WERI-Rb-1 (cell line): ENCODE measurements at regions not wholly inside any gene's neighbourhood (a gene's known extent, or its start where the extent isn't known, plus 50 kb on each side); places are given as distances from the start of the nearest gene placed in this dataset.

Source experiments
- DNase-seq: peaks from one replicate; pipeline ENCODE4 v3.0.0-alpha.2; 2020
- H3K27ac ChIP-seq: fragments of 250-450 bp; sonication (Bioruptor Pico); 2 replicates; pipeline ENCODE4 v1.5.1; 2020; ENCODE audit warnings: mild to moderate bottlenecking, moderate library complexity
- H3K27me3 ChIP-seq: fragments of 250-450 bp; sonication (Bioruptor Pico); 2 replicates; pipeline ENCODE4 v1.5.1; 2021; ENCODE audit warnings: mild to moderate bottlenecking, low read depth, moderate library complexity; ENCODE audit not compliant: insufficient read depth, severe bottlenecking
- H3K36me3 ChIP-seq: fragments of 250-450 bp; sonication (Bioruptor Pico); 2 replicates; pipeline ENCODE4 v1.5.1; 2020; ENCODE audit warnings: mild to moderate bottlenecking, moderate library complexity
- H3K4me3 ChIP-seq: 2 replicates; pipeline ENCODE4 v1.5.1; 2011; ENCODE audit warnings: low read depth, mild to moderate bottlenecking, control low read depth, low read length
- H3K9me3 ChIP-seq: fragments of 250-450 bp; sonication (Bioruptor Pico); 2 replicates; pipeline ENCODE4 v1.5.1; 2021; ENCODE audit warnings: mild to moderate bottlenecking, moderate library complexity; ENCODE audit not compliant: severe bottlenecking
- CTCF ChIP-seq: IDR thresholded peaks from 2 replicates; pipeline ENCODE4 v1.5.1; 2011; ENCODE audit warnings: low read depth, mild to moderate bottlenecking, control low read depth, inconsistent platforms, low read length

- peaks cover 35% of the 10 kb centered on the region for H3K27me3 ChIP-seq
- TF ChIP-seq CTCF, result no peak
- no peak overlapping the region for H3K27ac ChIP-seq
- no peak overlapping the region for H3K4me3 ChIP-seq
- no peaks in the 10 kb centered on the region for H3K9me3 ChIP-seq
- no peak for DNase-seq
- no peaks in the 10 kb centered on the region for H3K36me3 ChIP-seq
Measured at GRCh38 chr15:97077975-97078374, 747.5 kb downstream of the NR2F2 start.

GRCh38 chr15:97078591-97078990, 748.1 kb downstream of the NR2F2 start:
- H3K4me3 ChIP-seq, result no peak overlapping the region

GRCh38 chr15:97081666-97082226, 751.2 kb downstream of the NR2F2 start:
- Histone ChIP-seq H3K9me3 (no peaks in the 10 kb centered on the region), H3K4me3 (no peak overlapping the region), H3K27ac (no peak overlapping the region), H3K36me3 (no peaks in the 10 kb centered on the region), H3K27me3 (peaks cover 58% of the 10 kb centered on the region)
- DNase-seq, result no peak
- TF ChIP-seq CTCF, result no peak

More at GRCh38 chr15:97078591-97078990, 748.1 kb downstream of the NR2F2 start:
- no peaks in the 10 kb centered on the region for H3K9me3 ChIP-seq
- no peak overlapping the region for H3K27ac ChIP-seq
- no peak for DNase-seq
- no peak for TF ChIP-seq CTCF
- peaks cover 38% of the 10 kb centered on the region for H3K27me3 ChIP-seq
- no peaks in the 10 kb centered on the region for H3K36me3 ChIP-seq

GRCh38 chr15:97082830-97083229, 752.3 kb downstream of the NR2F2 start:
- no peak overlapping the region for H3K27ac ChIP-seq
- no peaks in the 10 kb centered on the region for H3K36me3 ChIP-seq
- no peak for DNase-seq
- TF ChIP-seq CTCF, result no peak
- peaks cover 60% of the 10 kb centered on the region for H3K27me3 ChIP-seq
- no peaks in the 10 kb centered on the region for H3K9me3 ChIP-seq
- H3K4me3 ChIP-seq, result no peak overlapping the region

GRCh38 chr15:97084650-97085049, 754.1 kb downstream of the NR2F2 start:
- peaks cover 56% of the 10 kb centered on the region for H3K27me3 ChIP-seq
- H3K36me3 ChIP-seq, result no peaks in the 10 kb centered on the region
- H3K27ac ChIP-seq, result no peak overlapping the region
- DNase-seq, result no peak
- no peak for TF ChIP-seq CTCF
- no peaks in the 10 kb centered on the region for H3K9me3 ChIP-seq
- no peak overlapping the region for H3K4me3 ChIP-seq

GRCh38 chr15:97085731-97086130, 755.2 kb downstream of the NR2F2 start:
- Histone ChIP-seq H3K27me3 (peaks cover 48% of the 10 kb centered on the region), H3K4me3 (no peak overlapping the region), H3K36me3 (no peaks in the 10 kb centered on the region), H3K9me3 (no peaks in the 10 kb centered on the region), H3K27ac (no peak overlapping the region)
- DNase-seq, result no peak
- TF ChIP-seq CTCF, result no peak
